K562 (cell line): ENCODE measurements at regions not wholly inside any gene's neighbourhood (a gene's known extent, or its start where the extent isn't known, plus 50 kb on each side); places are given as distances from the start of the nearest gene placed in this dataset.

ENCODE experiments used
- ATAC-seq: fragments of 200-7000 bp; cut with Tn5 transposase; 3 replicates; pipeline ENCODE4 v1.9.1; 2020; ENCODE audit warnings: moderate library complexity
- BruUV-seq: library from RNA; stranded (reverse); fragments of 400-500 nt; replicated peaks from 2 replicates; lab custom pipeline; 2021; lab: Mats Ljungman, UMichigan
- CTCF ChIA-PET: fragments of 300-600 bp; formaldehyde crosslinking; extraction: SDS; loops from one replicate; lab custom pipeline; 2021; ENCODE audit warnings: low intra/inter-chr PET ratio; lab: Yijun Ruan, JAX
- POLR2A ChIA-PET: fragments of 300-600, 350-650 bp; sonication (Branson Sonifier 250); formaldehyde crosslinking; extraction: SDS; loops from one replicate; lab custom pipeline; 2021; ENCODE audit warnings: antibody characterized with exemption, inconsistent platforms; lab: Yijun Ruan, JAX
- DNase-seq, 4 experiments: peaks; one replicate each; pipeline versions ENCODE4 v3.0.0 to v3.0.0-alpha.2; 2011 to 2018; ENCODE audit warnings: low spot score in 3 of 4, mixed read lengths in 3 of 4; ENCODE audit errors: extremely low read depth in 1 of 4
- FAIRE-seq: peaks from 2 replicates; lab custom pipeline; 2011; peaks lifted over from hg19 to GRCh38; lab: Jason Lieb, UNC
- H2AFZ ChIP-seq: 2 replicates; pipeline ENCODE4 v1.6.0; 2011; ENCODE audit warnings: low read depth, low read length, control low read depth, inconsistent platforms
- H3K27ac ChIP-seq: fragments of 200-600 bp; 3 replicates; pipeline ENCODE4 v1.8.0; 2011; ENCODE audit warnings: low read depth, mild to moderate bottlenecking, control low read depth, inconsistent platforms, low read length, moderate library complexity, mixed read lengths; ENCODE audit errors: extremely low read depth
- H3K27me3 ChIP-seq, 2 experiments: fragments of 300-600 bp in 1 of 2; 2 replicates in 1 of 2; 3 replicates in 1 of 2; pipeline versions ENCODE4 v1.6.0 to v1.8.0; 2011; ENCODE audit warnings: inconsistent platforms in 2 of 2, low read length in 2 of 2, mild to moderate bottlenecking in 1 of 2, mixed read lengths in 1 of 2, moderate library complexity in 1 of 2; ENCODE audit not compliant: control insufficient read depth in 2 of 2, insufficient read depth in 2 of 2
- H3K36me3 ChIP-seq: fragments of 300-600 bp; 3 replicates; pipeline ENCODE4 v1.8.0; 2011; ENCODE audit warnings: mild to moderate bottlenecking, low read length, inconsistent platforms; ENCODE audit not compliant: control insufficient read depth, insufficient read depth
- H3K4me1 ChIP-seq, 2 experiments: fragments of 200-600 bp in 1 of 2; replicated peaks in 1 of 2; 2 replicates in 1 of 2; 3 replicates in 1 of 2; pipeline versions ENCODE4 v1.5.1 to v1.8.0; 2011; ENCODE audit warnings: inconsistent platforms in 2 of 2, low read length in 2 of 2, mild to moderate bottlenecking in 1 of 2, mixed read lengths in 1 of 2, moderate library complexity in 1 of 2; ENCODE audit not compliant: control insufficient read depth in 2 of 2, insufficient read depth in 2 of 2
- H3K4me2 ChIP-seq: 2 replicates; pipeline ENCODE4 v1.6.1; 2011; ENCODE audit warnings: low read length, control low read depth, inconsistent platforms, mixed read lengths; ENCODE audit not compliant: insufficient read depth
- H3K4me3 ChIP-seq: fragments of 200-600 bp; sonication (generic), shearing (Covaris generic); 2 replicates; pipeline ENCODE4 v1.5.1; 2016; ENCODE audit warnings: control low read depth, inconsistent platforms
- H3K79me2 ChIP-seq: fragments of 200-600 bp; 3 replicates; pipeline ENCODE4 v1.8.0; 2011; ENCODE audit warnings: low read length, inconsistent platforms; ENCODE audit not compliant: control insufficient read depth, insufficient read depth
- H3K9ac ChIP-seq, 2 experiments: 2 replicates each; pipeline versions ENCODE4 v1.6.0 to v1.6.1; 2011; ENCODE audit warnings: low read depth in 2 of 2, low read length in 2 of 2, control low read depth in 1 of 2, inconsistent platforms in 1 of 2, mild to moderate bottlenecking in 1 of 2, mixed read lengths in 1 of 2; ENCODE audit not compliant: insufficient read depth in 1 of 2
- H3K9me1 ChIP-seq: one replicate; pipeline ENCODE4 v1.6.0; 2011; ENCODE audit warnings: inconsistent platforms, mild to moderate bottlenecking, low read length, moderate library complexity; ENCODE audit not compliant: control insufficient read depth, insufficient read depth
- H3K9me3 ChIP-seq: replicated peaks from 2 replicates; pipeline ENCODE4 v1.5.1; 2011; ENCODE audit warnings: low read depth, low read length, inconsistent platforms; ENCODE audit not compliant: control insufficient read depth, insufficient read depth
- H4K20me1 ChIP-seq: replicated peaks from 2 replicates; pipeline ENCODE4 v1.6.1; 2011; ENCODE audit warnings: low read length, inconsistent platforms, mixed read lengths; ENCODE audit not compliant: control insufficient read depth, insufficient read depth
- ETV6 ChIP-seq, 3 experiments: fragments of 150-350 bp in 1 of 3; sonication (generic) in 1 of 3; formaldehyde crosslinking in 1 of 3; IDR thresholded peaks; 2 replicates each; pipeline versions ENCODE4 v1.6.1 to v1.8.0; 2014 to 2022; ENCODE audit warnings: borderline replicate concordance in 2 of 3, low read depth in 2 of 3, antibody characterized with exemption in 1 of 3, low read length in 1 of 3, mild to moderate bottlenecking in 1 of 3, missing genetic modification reagents in 1 of 3
- FOSL1 ChIP-seq: fragments of 200-800 bp; sonication (Bioruptor generic); conservative IDR thresholded peaks from 2 replicates; pipeline ENCODE4 v1.6.1; 2016; ENCODE audit warnings: missing genetic modification characterization, missing compliant biosample characterization
- HSF4 ChIP-seq: fragments of 250-450 bp; sonication (Bioruptor Pico); IDR thresholded peaks from 2 replicates; pipeline ENCODE4 v2.1.2; 2022; ENCODE audit warnings: mild to moderate bottlenecking, moderate library complexity, borderline replicate concordance
- MTA1 ChIP-seq: fragments of 450-650 bp; IDR thresholded peaks from 2 replicates; pipeline ENCODE4 v1.6.1; 2017; ENCODE audit warnings: borderline replicate concordance
- RFX7 ChIP-seq: fragments of 250-450 bp; sonication (Bioruptor Pico); IDR thresholded peaks from 2 replicates; pipeline ENCODE4 v1.5.1; 2021; ENCODE audit warnings: mild to moderate bottlenecking
- ZFP30 ChIP-seq: fragments of 250-450 bp; sonication (Bioruptor Pico); IDR thresholded peaks from 2 replicates; pipeline ENCODE4 v1.8.0; 2022; ENCODE audit warnings: moderate library complexity, mild to moderate bottlenecking, inconsistent platforms, borderline replicate concordance
- ZNF184 ChIP-seq: sonication (generic); formaldehyde crosslinking; IDR thresholded peaks from 2 replicates; pipeline ENCODE4 v1.5.0; 2020; ENCODE audit warnings: missing genetic modification reagents
- WGBS: fragments of 100-300 bp; shearing (Covaris generic); methylation state at CpG from one replicate; pipeline ENCODE4 v1.1.6; 2016; ENCODE audit warnings: low coverage, mixed read lengths; ENCODE audit not compliant: insufficient coverage; ENCODE audit errors: missing lambda C conversion rate; 5-methylcytosine and 5-hydroxymethylcytosine counted together
- in situ Hi-C: fragments of 300-500 bp; cut with MboI; formaldehyde crosslinking; loops from 4 replicates; pipeline ENCODE4 v1.15.0; 2018; ENCODE audit warnings: inconsistent platforms, mixed read lengths
- intact Hi-C: fragments of 100-400 bp; cut with micrococcal nuclease; formaldehyde crosslinking; loops from 2 replicates; pipeline ENCODE4 v1.14.2; 2022
- TF ChIP-seq, protein P1 (sequence below): sonication (generic); formaldehyde crosslinking; IDR thresholded peaks from 2 replicates; pipeline ENCODE4 v1.8.0; 2022; ENCODE audit warnings: mild to moderate bottlenecking, missing genetic modification reagents
- TF ChIP-seq, protein P2 (sequence below): fragments of 200-800 bp; sonication (Bioruptor generic); IDR thresholded peaks from 2 replicates; pipeline ENCODE4 v1.6.1; 2017; ENCODE audit warnings: missing genetic modification characterization, missing compliant biosample characterization
- TF ChIP-seq, protein P3 (sequence below): fragments of 450-650 bp; IDR thresholded peaks from 2 replicates; pipeline ENCODE4 v1.6.1; 2016

DNA sequence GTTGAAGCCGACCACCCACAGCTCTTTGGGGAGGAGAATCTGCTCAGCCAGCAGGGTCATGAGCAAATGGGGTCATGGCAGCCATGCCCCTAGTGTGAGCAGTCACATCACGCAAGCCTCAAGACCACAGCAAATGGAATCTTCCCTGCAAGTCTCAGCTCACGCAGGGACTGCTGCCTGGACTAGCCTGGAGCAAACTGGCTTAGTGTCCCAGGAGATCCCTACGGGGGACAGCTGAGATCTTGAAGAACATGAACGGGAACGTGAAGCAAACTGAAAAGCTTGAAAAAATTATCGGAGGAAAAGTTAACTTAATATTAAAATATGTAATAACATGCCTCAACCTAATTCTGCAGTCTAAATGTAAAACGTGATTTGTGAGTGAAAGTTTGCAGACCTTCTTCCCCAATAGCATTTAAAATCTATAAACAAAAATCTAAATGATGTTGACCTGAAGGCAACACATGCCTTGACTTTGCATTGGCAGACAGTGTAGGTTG, 118.4 kb downstream of the FAM124B start:
- Histone ChIP-seq H3K27me3 (0 out of 5 replicates have a peak, but pooled peaks cover 0 to 2% of the 10 kb centered on the region in 2 experiments), H3K27ac (no peak overlapping the region), H3K4me2 (no peak overlapping the region), H3K36me3 (no peaks in the 10 kb centered on the region), H3K79me2 (no peaks in the 10 kb centered on the region), H3K9me3 (no peaks in the 10 kb centered on the region), H4K20me1 (no peaks in the 10 kb centered on the region), H2AFZ (no peak overlapping the region), H3K4me1 (no peaks in the 10 kb centered on the region), H3K9ac (no peak overlapping the region), H3K4me3 (no peak overlapping the region), H3K9me1 (no peaks in the 10 kb centered on the region)
- intact Hi-C loops (no loop called here), in situ Hi-C loops (loop anchor here (10.0 kb wide), 1 partner anchor 289 kb away; no protein-coding TSS in a partner anchor)
- ATAC-seq (no peak), DNase-seq (no peak), FAIRE-seq (no peak)
- ChIA-PET POLR2A (interaction anchor here (2.3 kb wide), 1 partner anchor 313 kb away, joined by 6 read pairs; no protein-coding TSS in a partner anchor), CTCF (interaction anchor here (2.0 to 3.0 kb wide), 2 partner anchors 290 to 313 kb away, joined by 20 to 41 read pairs; no protein-coding TSS in a partner anchor)
- TF ChIP-seq, protein P1, sequence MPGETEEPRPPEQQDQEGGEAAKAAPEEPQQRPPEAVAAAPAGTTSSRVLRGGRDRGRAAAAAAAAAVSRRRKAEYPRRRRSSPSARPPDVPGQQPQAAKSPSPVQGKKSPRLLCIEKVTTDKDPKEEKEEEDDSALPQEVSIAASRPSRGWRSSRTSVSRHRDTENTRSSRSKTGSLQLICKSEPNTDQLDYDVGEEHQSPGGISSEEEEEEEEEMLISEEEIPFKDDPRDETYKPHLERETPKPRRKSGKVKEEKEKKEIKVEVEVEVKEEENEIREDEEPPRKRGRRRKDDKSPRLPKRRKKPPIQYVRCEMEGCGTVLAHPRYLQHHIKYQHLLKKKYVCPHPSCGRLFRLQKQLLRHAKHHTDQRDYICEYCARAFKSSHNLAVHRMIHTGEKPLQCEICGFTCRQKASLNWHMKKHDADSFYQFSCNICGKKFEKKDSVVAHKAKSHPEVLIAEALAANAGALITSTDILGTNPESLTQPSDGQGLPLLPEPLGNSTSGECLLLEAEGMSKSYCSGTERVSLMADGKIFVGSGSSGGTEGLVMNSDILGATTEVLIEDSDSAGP (CRISPR knock-in tag), result no peak
- TF ChIP-seq ZNF184 (CRISPR knock-in tag), result no peak
- TF ChIP-seq, protein P2, sequence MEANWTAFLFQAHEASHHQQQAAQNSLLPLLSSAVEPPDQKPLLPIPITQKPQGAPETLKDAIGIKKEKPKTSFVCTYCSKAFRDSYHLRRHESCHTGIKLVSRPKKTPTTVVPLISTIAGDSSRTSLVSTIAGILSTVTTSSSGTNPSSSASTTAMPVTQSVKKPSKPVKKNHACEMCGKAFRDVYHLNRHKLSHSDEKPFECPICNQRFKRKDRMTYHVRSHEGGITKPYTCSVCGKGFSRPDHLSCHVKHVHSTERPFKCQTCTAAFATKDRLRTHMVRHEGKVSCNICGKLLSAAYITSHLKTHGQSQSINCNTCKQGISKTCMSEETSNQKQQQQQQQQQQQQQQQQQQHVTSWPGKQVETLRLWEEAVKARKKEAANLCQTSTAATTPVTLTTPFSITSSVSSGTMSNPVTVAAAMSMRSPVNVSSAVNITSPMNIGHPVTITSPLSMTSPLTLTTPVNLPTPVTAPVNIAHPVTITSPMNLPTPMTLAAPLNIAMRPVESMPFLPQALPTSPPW (CRISPR knock-in tag), result no peak
- TF ChIP-seq, protein P3, sequence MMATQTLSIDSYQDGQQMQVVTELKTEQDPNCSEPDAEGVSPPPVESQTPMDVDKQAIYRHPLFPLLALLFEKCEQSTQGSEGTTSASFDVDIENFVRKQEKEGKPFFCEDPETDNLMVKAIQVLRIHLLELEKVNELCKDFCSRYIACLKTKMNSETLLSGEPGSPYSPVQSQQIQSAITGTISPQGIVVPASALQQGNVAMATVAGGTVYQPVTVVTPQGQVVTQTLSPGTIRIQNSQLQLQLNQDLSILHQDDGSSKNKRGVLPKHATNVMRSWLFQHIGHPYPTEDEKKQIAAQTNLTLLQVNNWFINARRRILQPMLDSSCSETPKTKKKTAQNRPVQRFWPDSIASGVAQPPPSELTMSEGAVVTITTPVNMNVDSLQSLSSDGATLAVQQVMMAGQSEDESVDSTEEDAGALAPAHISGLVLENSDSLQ, result no peak
- TF ChIP-seq RFX7, result no peak
- TF ChIP-seq ZFP30 (CRISPR knock-in tag), result no peak
- TF ChIP-seq FOSL1 (tag), result no peak
- no peak for TF ChIP-seq MTA1
- no peak for TF ChIP-seq ETV6 (IDR thresholded peaks at IDR 0.05; ENCODE audit: borderline replicate concordance in 1 of 2, low read depth in 2 of 2, low read length in 1 of 2)
- no peak for TF ChIP-seq ETV6 (CRISPR knock-in tag; IDR thresholded peaks at IDR 0.05; ENCODE audit: borderline replicate concordance)
- TF ChIP-seq HSF4 (CRISPR knock-in tag), result no peak
- 0% methylated on average over 8 of the region's 8 CpGs for WGBS
- no TSS peak for BruUV-seq
